ENCODE measurements at regions not wholly inside any gene's neighbourhood (a gene's known extent, or its start where the extent isn't known, plus 50 kb on each side); places are given as distances from the start of the nearest gene placed in this dataset.

DNA sequence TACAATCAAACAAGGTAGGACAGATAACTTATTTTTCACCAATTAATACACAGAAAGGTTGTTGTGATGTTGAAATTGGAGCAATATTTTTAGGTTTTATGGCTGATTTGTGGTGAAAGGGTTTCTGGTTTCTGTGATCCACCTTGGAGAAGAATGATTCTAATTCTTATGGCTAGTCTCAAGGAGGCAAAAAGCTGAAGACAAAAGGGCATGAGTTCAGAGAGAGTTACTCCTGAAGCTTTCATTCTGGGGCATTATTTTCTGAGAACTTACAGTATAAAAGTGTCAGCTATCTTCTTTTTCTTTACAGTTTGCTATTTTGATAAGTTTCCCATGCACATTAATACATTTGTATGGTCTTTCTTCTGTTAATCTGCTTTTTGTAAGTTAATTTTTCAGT lies 372.4 kb upstream of the CCDC179 start:
- TF ChIP-seq, protein P1, sequence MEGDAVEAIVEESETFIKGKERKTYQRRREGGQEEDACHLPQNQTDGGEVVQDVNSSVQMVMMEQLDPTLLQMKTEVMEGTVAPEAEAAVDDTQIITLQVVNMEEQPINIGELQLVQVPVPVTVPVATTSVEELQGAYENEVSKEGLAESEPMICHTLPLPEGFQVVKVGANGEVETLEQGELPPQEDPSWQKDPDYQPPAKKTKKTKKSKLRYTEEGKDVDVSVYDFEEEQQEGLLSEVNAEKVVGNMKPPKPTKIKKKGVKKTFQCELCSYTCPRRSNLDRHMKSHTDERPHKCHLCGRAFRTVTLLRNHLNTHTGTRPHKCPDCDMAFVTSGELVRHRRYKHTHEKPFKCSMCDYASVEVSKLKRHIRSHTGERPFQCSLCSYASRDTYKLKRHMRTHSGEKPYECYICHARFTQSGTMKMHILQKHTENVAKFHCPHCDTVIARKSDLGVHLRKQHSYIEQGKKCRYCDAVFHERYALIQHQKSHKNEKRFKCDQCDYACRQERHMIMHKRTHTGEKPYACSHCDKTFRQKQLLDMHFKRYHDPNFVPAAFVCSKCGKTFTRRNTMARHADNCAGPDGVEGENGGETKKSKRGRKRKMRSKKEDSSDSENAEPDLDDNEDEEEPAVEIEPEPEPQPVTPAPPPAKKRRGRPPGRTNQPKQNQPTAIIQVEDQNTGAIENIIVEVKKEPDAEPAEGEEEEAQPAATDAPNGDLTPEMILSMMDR (IDR thresholded peaks at IDR 0.05), result no peak
- TF ChIP-seq EZH2 (IDR thresholded peaks at IDR 0.05), result no peak

Data from neural progenitor cell (in vitro differentiated cells).